GM12892 (cell line): ENCODE measurements at regions not wholly inside any gene's neighbourhood (a gene's known extent, or its start where the extent isn't known, plus 50 kb on each side); places are given as distances from the start of the nearest gene placed in this dataset.

Experiments
- POLR2AphosphoS5 ChIP-seq: IDR thresholded peaks from 2 replicates; pipeline ENCODE4 v1.6.1; 2011; ENCODE audit warnings: low read depth, low read length, control low read depth
- TAF1 ChIP-seq: IDR thresholded peaks from 2 replicates; pipeline ENCODE4 v1.6.1; 2011; ENCODE audit warnings: low read depth, mild to moderate bottlenecking, control low read depth, low read length, borderline replicate concordance

DNA sequence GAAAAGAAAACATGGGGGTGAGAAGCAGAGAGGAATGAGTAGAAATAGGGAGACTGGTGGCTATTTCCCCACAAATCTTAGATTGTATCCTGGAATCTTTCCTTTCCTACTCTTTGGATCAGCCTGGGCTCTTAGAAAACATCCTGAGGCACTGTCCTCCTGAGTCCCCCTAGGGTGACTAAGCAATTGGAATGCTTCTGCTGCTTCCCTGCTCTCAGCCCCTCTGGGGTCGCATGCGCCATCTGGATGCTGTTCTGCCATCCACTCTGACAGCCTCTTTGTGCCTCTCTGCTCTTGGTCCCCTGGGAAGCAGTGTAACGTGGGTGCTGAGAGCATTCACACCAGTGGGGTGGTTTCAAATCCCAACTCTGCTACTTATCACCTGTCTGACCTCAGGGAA is 443.0 kb downstream of the SIPA1L2 start:
- no peak for TF ChIP-seq TAF1
- TF ChIP-seq POLR2AphosphoS5: no peak
